Neuron (in vitro differentiated cells): ENCODE measurements at regions not wholly inside any gene's neighbourhood (a gene's known extent, or its start where the extent isn't known, plus 50 kb on each side); places are given as distances from the start of the nearest gene placed in this dataset.
"Not testable (repeated sequence)": the region's sequence is repeated elsewhere in the genome, so short reads cannot be mapped to it uniquely, and the experiment has no call there.

Experiments used
- H2AFZ ChIP-seq: one replicate; pipeline ENCODE4 v1.6.1; 2013; ENCODE audit warnings: low read depth, mild to moderate bottlenecking, inconsistent platforms, low read length, moderate library complexity
- H3K27me3 ChIP-seq: one replicate; pipeline ENCODE4 v1.6.1; 2013; ENCODE audit warnings: low read length; ENCODE audit not compliant: insufficient read depth
- H3K36me3 ChIP-seq: one replicate; pipeline ENCODE4 v1.6.1; 2013; ENCODE audit warnings: low read length; ENCODE audit not compliant: insufficient read depth
- H3K4me1 ChIP-seq: one replicate; pipeline ENCODE4 v1.6.1; 2013; ENCODE audit warnings: low read length; ENCODE audit not compliant: insufficient read depth
- H3K4me3 ChIP-seq: 2 replicates; pipeline ENCODE4 v1.5.1; 2013; ENCODE audit warnings: mild to moderate bottlenecking, low read length, moderate library complexity
- H3K9me3 ChIP-seq: one replicate; pipeline ENCODE4 v1.6.1; 2013; ENCODE audit warnings: low read length

GRCh38 chr13:78137404-78138142 lies 218.9 kb upstream of the EDNRB start:
- H3K9me3 ChIP-seq = no peaks in the 10 kb centered on the region
- peaks cover 4% of the 10 kb centered on the region for H3K4me1 ChIP-seq
- H2AFZ ChIP-seq = no peak overlapping the region
- H3K4me3 ChIP-seq = no peak overlapping the region
- H3K27me3 ChIP-seq = no peaks in the 10 kb centered on the region
- no peaks in the 10 kb centered on the region for H3K36me3 ChIP-seq

GRCh38 chr13:78136966-78137365 lies 218.3 kb upstream of the EDNRB start:
- Histone ChIP-seq H3K36me3 (no peaks in the 10 kb centered on the region), H3K4me1 (peaks cover 4% of the 10 kb centered on the region), H2AFZ (no peak overlapping the region)

DNA sequence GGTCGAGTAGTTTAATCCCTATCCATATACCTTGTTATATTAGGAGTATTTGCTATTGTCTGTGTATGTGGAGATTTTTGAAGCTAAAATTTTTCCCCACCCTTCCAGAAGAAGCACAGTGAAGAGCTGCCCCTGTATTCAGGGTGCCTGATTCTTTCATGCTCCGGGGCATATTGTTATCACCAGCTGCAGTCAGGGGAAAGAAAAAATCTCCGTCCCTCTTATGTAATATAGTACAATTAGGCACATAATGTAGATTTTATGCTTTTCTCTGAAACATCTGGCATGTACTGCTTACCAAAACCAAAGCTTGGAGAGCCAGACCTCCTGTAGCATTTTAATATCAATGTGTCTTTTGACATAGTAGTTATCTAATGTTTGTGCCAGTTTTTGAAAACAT lies 214.9 kb upstream of the EDNRB start:
- Histone ChIP-seq H3K4me3 (no peak overlapping the region), H3K36me3 (no peaks in the 10 kb centered on the region), H3K27me3 (no peaks in the 10 kb centered on the region), H3K4me1 (peaks cover 4% of the 10 kb centered on the region), H2AFZ (no peak overlapping the region), H3K9me3 (no peaks in the 10 kb centered on the region)

More at GRCh38 chr13:78136966-78137365, 218.3 kb upstream of the EDNRB start:
- Histone ChIP-seq H3K9me3 (no peaks in the 10 kb centered on the region), H3K4me3 (no peak overlapping the region), H3K27me3 (no peaks in the 10 kb centered on the region)

- peaks cover 3% of the 10 kb centered on the region for H3K9me3 ChIP-seq
- H3K36me3 ChIP-seq = no peaks in the 10 kb centered on the region
- no peaks in the 10 kb centered on the region for H3K27me3 ChIP-seq
- H3K4me3 ChIP-seq = no peak overlapping the region
- no peak overlapping the region for H2AFZ ChIP-seq
- H3K4me1 ChIP-seq = peaks cover 4% of the 10 kb centered on the region
Measured at GRCh38 chr13:78131811-78132210, 213.2 kb upstream of the EDNRB start.

- Histone ChIP-seq H2AFZ (no peak overlapping the region), H3K27me3 (no peaks in the 10 kb centered on the region), H3K9me3 (peaks cover 3% of the 10 kb centered on the region), H3K4me3 (no peak overlapping the region), H3K36me3 (no peaks in the 10 kb centered on the region), H3K4me1 (peaks cover 4% of the 10 kb centered on the region)
Measured at GRCh38 chr13:78131346-78131745, 212.7 kb upstream of the EDNRB start.

- Histone ChIP-seq H2AFZ (no peak overlapping the region), H3K27me3 (no peaks in the 10 kb centered on the region), H3K4me1 (peaks cover 4% of the 10 kb centered on the region), H3K4me3 (no peak overlapping the region), H3K9me3 (peaks cover 3% of the 10 kb centered on the region), H3K36me3 (no peaks in the 10 kb centered on the region)
Measured at GRCh38 chr13:78129823-78130222, 211.2 kb upstream of the EDNRB start.

- Histone ChIP-seq H3K36me3 (no peaks in the 10 kb centered on the region), H3K9me3 (peaks cover 3% of the 10 kb centered on the region), H3K4me1 (peaks cover 4% of the 10 kb centered on the region), H3K4me3 (no peak overlapping the region), H2AFZ (no peak overlapping the region), H3K27me3 (no peaks in the 10 kb centered on the region)
Measured at GRCh38 chr13:78129359-78129758, 210.7 kb upstream of the EDNRB start.

DNA sequence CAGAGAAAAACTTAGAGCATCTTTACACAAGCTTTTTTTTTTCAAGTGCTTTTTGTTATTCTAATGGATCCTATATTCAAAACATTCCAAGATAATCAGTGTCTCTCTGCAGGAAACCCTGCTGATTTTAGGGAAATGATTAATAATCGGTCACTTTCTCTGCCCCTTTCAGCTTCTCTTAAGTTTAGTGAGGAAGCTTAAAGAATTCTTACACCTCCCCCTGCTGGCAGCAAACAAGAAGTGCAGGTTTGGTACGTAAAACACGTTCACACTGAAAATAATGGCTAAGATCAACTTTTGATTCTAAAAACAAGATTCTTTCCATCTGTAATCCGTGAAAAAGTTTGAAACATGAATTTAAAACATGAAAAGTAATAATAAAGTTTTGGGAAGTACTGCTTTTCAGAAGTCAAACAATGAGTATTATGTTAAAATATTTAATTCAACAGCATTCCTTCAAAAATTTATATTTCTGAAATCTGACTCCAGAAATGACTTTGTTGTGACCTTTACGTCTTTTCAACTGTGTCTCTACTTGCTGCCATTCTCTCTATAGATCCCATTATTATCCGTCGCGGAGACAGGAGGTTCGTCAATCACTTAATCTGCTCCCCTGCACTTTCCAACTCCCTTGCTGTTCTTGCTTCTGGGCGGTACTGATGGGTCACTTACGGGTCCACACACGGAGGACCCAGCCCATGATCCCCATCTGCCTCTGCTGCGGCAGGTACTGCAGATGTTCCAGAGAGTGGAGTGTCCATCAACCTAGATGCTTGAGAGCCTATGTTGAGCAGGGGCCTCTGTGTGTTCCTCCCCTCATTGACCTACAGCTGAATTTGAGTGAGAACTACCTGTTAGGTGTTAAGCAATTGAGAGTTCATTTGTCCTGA lies 203.1 kb upstream of the EDNRB start:
- H3K4me1 ChIP-seq = peaks cover 7% of the 10 kb centered on the region
- no peaks in the 10 kb centered on the region for H3K36me3 ChIP-seq
- no peak overlapping the region for H2AFZ ChIP-seq
- H3K4me3 ChIP-seq = no peak overlapping the region
- peaks cover 2% of the 10 kb centered on the region for H3K9me3 ChIP-seq
- no peaks in the 10 kb centered on the region for H3K27me3 ChIP-seq

DNA sequence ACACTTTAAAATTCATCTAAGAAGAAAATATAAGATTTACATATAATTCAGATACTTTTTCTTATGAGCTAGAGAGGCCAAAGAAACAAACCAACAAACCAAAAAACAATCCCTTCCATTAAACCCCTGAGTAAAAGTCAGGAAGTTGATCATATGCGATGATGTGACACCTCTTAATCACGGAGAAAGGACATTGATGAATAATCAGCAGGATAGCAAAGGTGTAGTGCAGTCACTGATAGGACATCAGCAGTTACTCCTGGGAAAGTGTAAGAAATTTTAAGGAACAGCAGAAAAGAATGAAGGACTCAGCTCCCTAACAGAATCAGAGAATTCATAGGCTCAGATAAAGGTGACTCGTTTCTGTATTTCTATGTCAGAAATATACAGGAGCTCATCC lies 202.4 kb upstream of the EDNRB start:
- peaks cover 7% of the 10 kb centered on the region for H3K4me1 ChIP-seq
- H2AFZ ChIP-seq = no peak overlapping the region
- no peak overlapping the region for H3K4me3 ChIP-seq
- no peaks in the 10 kb centered on the region for H3K36me3 ChIP-seq
- H3K9me3 ChIP-seq = peaks cover 9% of the 10 kb centered on the region
- H3K27me3 ChIP-seq = no peaks in the 10 kb centered on the region

- H3K4me3 ChIP-seq, H3K4me1 ChIP-seq, H3K27me3 ChIP-seq, H3K36me3 ChIP-seq, H2AFZ ChIP-seq: not testable (repeated sequence)
- H3K9me3 ChIP-seq = peaks cover 15% of the 10 kb centered on the region
Measured at GRCh38 chr13:78120144-78120543, 201.5 kb upstream of the EDNRB start.

GRCh38 chr13:78117070-78117469 lies 198.4 kb upstream of the EDNRB start:
- H3K4me3 ChIP-seq, H3K36me3 ChIP-seq, H2AFZ ChIP-seq, H3K27me3 ChIP-seq, H3K4me1 ChIP-seq: not testable (repeated sequence)
- H3K9me3 ChIP-seq = peaks cover 15% of the 10 kb centered on the region

DNA sequence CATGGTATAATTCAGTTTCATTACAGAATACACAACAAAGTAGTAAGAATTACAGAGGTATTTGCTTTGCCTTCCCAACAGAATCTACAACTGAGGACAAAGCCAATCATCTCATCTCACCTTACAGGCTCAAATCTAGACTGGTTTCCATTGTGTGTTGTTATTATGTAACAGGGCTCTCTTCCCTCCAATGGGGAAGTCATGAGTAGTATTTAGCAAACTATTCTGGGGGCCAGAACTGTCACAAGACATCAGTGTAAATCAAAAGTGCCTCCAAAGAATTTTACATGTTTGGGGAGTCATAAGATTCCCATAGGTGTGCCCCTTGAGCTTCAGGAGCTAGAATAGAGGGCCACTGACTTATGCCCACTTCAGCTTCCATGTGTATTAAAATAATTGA lies 187.0 kb upstream of the EDNRB start:
- Histone ChIP-seq H3K4me1 (no peaks in the 10 kb centered on the region), H2AFZ (no peak overlapping the region), H3K36me3 (no peaks in the 10 kb centered on the region), H3K27me3 (no peaks in the 10 kb centered on the region), H3K9me3 (no peaks in the 10 kb centered on the region), H3K4me3 (no peak overlapping the region)

DNA sequence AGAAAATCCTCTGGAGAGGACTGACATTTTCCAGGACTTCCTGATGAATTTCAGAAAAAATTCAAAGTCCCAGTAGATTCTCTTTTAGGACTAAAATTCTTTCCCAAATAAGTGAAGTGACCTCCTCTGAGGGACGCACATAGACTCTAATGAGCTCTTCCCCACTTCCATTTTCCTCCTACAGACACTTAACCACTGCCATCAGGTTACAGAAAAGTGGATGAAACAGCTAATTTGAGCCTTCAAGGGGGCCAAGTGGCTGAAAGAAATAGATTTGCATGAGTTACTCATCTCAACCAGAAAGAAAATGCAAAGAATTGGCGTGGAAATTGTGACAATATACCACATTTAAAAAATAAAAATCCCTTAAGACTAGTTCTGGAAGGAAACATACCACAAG lies 185.3 kb upstream of the EDNRB start:
- no peaks in the 10 kb centered on the region for H3K27me3 ChIP-seq
- H2AFZ ChIP-seq = no peak overlapping the region
- H3K36me3 ChIP-seq = no peaks in the 10 kb centered on the region
- H3K9me3 ChIP-seq = no peaks in the 10 kb centered on the region
- H3K4me1 ChIP-seq = no peaks in the 10 kb centered on the region
- no peak overlapping the region for H3K4me3 ChIP-seq
